HCT116 (cell line): ENCODE measurements at regions not wholly inside any gene's neighbourhood (a gene's known extent, or its start where the extent isn't known, plus 50 kb on each side); places are given as distances from the start of the nearest gene placed in this dataset.

ENCODE experiments used
- ATAC-seq: fragments of 200-7000 bp; cut with Tn5 transposase; 2 replicates; pipeline ENCODE4 v1.9.1; 2020; ENCODE audit warnings: mild to moderate bottlenecking, moderate library complexity
- BruUV-seq: library from RNA; stranded (reverse); fragments of 400-500 nt; replicated peaks from 2 replicates; lab custom pipeline; 2021; lab: Mats Ljungman, UMichigan
- CTCF ChIA-PET: fragments of 300-600 bp; sonication (Branson Sonifier 250); formaldehyde crosslinking; loops from one replicate; lab custom pipeline; 2021; ENCODE audit warnings: antibody characterized with exemption; lab: Charles Lee
- POLR2A ChIA-PET: fragments of 300-600, 350-600 bp; sonication (Branson Sonifier 250); formaldehyde crosslinking; loops from one replicate; lab custom pipeline; 2021; ENCODE audit warnings: antibody characterized with exemption; lab: Charles Lee
- RAD21 ChIA-PET, 2 experiments: fragments of 300-600 bp; sonication (Branson Sonifier 250); formaldehyde crosslinking; loops; one replicate each; lab custom pipeline; 2023; ENCODE audit warnings: low total read pairs in 2 of 2; ENCODE audit not compliant: uncharacterized antibody in 2 of 2, unreplicated experiment in 2 of 2, low non-redundant PET in 1 of 2; lab: Charles Lee
- DNase-seq: peaks from one replicate; pipeline ENCODE4 v3.0.0-alpha.2; 2010; ENCODE audit warnings: low read depth, low spot score
- H2AFZ ChIP-seq: fragments of 200-600 bp; shearing (Covaris generic), sonication (generic); 2 replicates; pipeline ENCODE4 v1.6.1; 2017; ENCODE audit warnings: low read depth, mixed run types, mixed read lengths, antibody characterized with exemption, low read length; ENCODE audit not compliant: poor library complexity, severe bottlenecking
- H3K27ac ChIP-seq: 2 replicates; pipeline ENCODE4 v1.5.1; 2012; ENCODE audit warnings: low read depth, low read length
- H3K27me3 ChIP-seq: fragments of 200-600 bp; sonication (generic); 2 replicates; pipeline ENCODE4 v1.6.1; 2016; ENCODE audit warnings: mixed run types, low read length, mixed read lengths; ENCODE audit not compliant: insufficient read depth
- H3K36me3 ChIP-seq, 2 experiments: fragments of 200-500 bp in 1 of 2; fragments of 200-600 bp in 1 of 2; sonication (Bioruptor generic) in 1 of 2; sonication (generic) in 1 of 2; 2 replicates each; pipeline versions ENCODE4 v1.5.1 to v1.6.1; 2014 to 2016; ENCODE audit warnings: low read length in 2 of 2, inconsistent platforms in 1 of 2, mixed read lengths in 1 of 2, mixed run types in 1 of 2; ENCODE audit not compliant: insufficient read depth in 2 of 2, control insufficient read depth in 1 of 2
- H3K4me1 ChIP-seq, 2 experiments: fragments of 200-600 bp in 1 of 2; sonication (generic) in 1 of 2; 2 replicates each; pipeline versions ENCODE4 v1.5.1 to v1.6.1; 2012 to 2017; ENCODE audit warnings: low read length in 2 of 2, inconsistent platforms in 1 of 2, mild to moderate bottlenecking in 1 of 2, mixed read lengths in 1 of 2, mixed run types in 1 of 2, moderate library complexity in 1 of 2; ENCODE audit not compliant: insufficient read depth in 2 of 2, control insufficient read depth in 1 of 2
- H3K4me2 ChIP-seq: fragments of 200-600 bp; sonication (generic); 2 replicates; pipeline ENCODE4 v1.6.1; 2017; ENCODE audit warnings: mixed run types, low read length, mixed read lengths
- H3K4me3 ChIP-seq, 2 experiments: fragments of 200-600 bp in 1 of 2; sonication (generic) in 1 of 2; replicated peaks in 1 of 2; 2 replicates each; pipeline ENCODE4 v1.5.1; 2011 to 2016; ENCODE audit warnings: low read length in 2 of 2, control low read depth in 1 of 2, low read depth in 1 of 2, mild to moderate bottlenecking in 1 of 2, mixed read lengths in 1 of 2, mixed run types in 1 of 2
- H3K79me2 ChIP-seq: fragments of 200-600 bp; sonication (generic); 2 replicates; pipeline ENCODE4 v1.6.1; 2017; ENCODE audit warnings: mild to moderate bottlenecking, mixed run types, low read length, moderate library complexity, mixed read lengths; ENCODE audit not compliant: insufficient read depth
- H3K9ac ChIP-seq: fragments of 200-600 bp; sonication (generic); 2 replicates; pipeline ENCODE4 v1.6.1; 2016; ENCODE audit warnings: low read length, mixed read lengths
- H3K9me2 ChIP-seq: fragments of 200-600 bp; sonication (generic), shearing (Covaris generic); 2 replicates; pipeline ENCODE4 v1.6.1; 2017; ENCODE audit warnings: mixed run types, mild to moderate bottlenecking, moderate library complexity; ENCODE audit not compliant: insufficient read depth
- H3K9me3 ChIP-seq, 2 experiments: fragments of 200-500 bp in 1 of 2; fragments of 200-600 bp in 1 of 2; sonication (Bioruptor generic) in 1 of 2; sonication (generic) in 1 of 2; 2 replicates each; pipeline ENCODE4 v1.6.1; 2014 to 2017; ENCODE audit warnings: low read length in 2 of 2, mixed read lengths in 2 of 2, inconsistent platforms in 1 of 2, low read depth in 1 of 2, mild to moderate bottlenecking in 1 of 2, mixed run types in 1 of 2, moderate library complexity in 1 of 2; ENCODE audit not compliant: control insufficient read depth in 1 of 2, insufficient read depth in 1 of 2
- H4K20me1 ChIP-seq: fragments of 200-600 bp; sonication (generic), shearing (Covaris generic); 2 replicates; pipeline ENCODE4 v1.6.1; 2017; ENCODE audit warnings: mixed run types, mild to moderate bottlenecking, moderate library complexity; ENCODE audit not compliant: insufficient read depth
- CBX3 ChIP-seq: IDR thresholded peaks from 2 replicates; pipeline ENCODE4 v1.6.1; 2012; ENCODE audit warnings: low read depth
- CEBPB ChIP-seq: IDR thresholded peaks from 2 replicates; pipeline ENCODE4 v1.6.1; 2012; ENCODE audit warnings: low read depth
- EGR1 ChIP-seq: IDR thresholded peaks from 2 replicates; pipeline ENCODE4 v1.6.1; 2012; ENCODE audit warnings: low read depth
- EZH2 ChIP-seq: fragments of 200-600 bp; sonication (generic); IDR thresholded peaks from 2 replicates; pipeline ENCODE4 v1.6.1; 2017; ENCODE audit warnings: antibody characterized with exemption, mixed run types
- EZH2phosphoT487 ChIP-seq: fragments of 200-600 bp; IDR thresholded peaks from 2 replicates; pipeline ENCODE4 v1.6.1; 2018; ENCODE audit warnings: antibody characterized with exemption, borderline replicate concordance
- JUND ChIP-seq: IDR thresholded peaks from 2 replicates; pipeline ENCODE4 v1.6.1; 2012
- POLR2A ChIP-seq: IDR thresholded peaks from 2 replicates; pipeline ENCODE4 v1.7.0; 2011; ENCODE audit warnings: borderline replicate concordance; ENCODE audit not compliant: insufficient read depth, insufficient read length; ENCODE audit errors: extremely low read depth
- POLR2AphosphoS5 ChIP-seq: IDR thresholded peaks from 2 replicates; pipeline ENCODE4 v1.6.1; 2011; ENCODE audit warnings: mild to moderate bottlenecking, low read depth, low read length, moderate library complexity
- RAD21 ChIP-seq: IDR thresholded peaks from 2 replicates; pipeline ENCODE4 v1.6.1; 2012; ENCODE audit warnings: low read depth, mild to moderate bottlenecking
- SIN3A ChIP-seq: IDR thresholded peaks from 2 replicates; pipeline ENCODE4 v1.6.1; 2012; ENCODE audit warnings: low read depth
- SP1 ChIP-seq: IDR thresholded peaks from 2 replicates; pipeline ENCODE4 v1.6.1; 2012; ENCODE audit warnings: low read depth
- TCF7L2 ChIP-seq: IDR thresholded peaks from 2 replicates; pipeline ENCODE4 v1.7.0; 2011; ENCODE audit warnings: borderline replicate concordance, inconsistent platforms; ENCODE audit not compliant: insufficient read depth, insufficient read length; ENCODE audit errors: extremely low read depth
- ZNF274 ChIP-seq: fragments of 200-500 bp; sonication (Bioruptor generic); IDR thresholded peaks from 2 replicates; pipeline ENCODE4 v1.6.1; 2014; ENCODE audit warnings: mild to moderate bottlenecking, low read depth, low read length, inconsistent platforms
- intact Hi-C: fragments of 100-400 bp; cut with micrococcal nuclease; formaldehyde crosslinking; loops from 2 replicates; pipeline ENCODE4 v1.10.0; 2022
- TF ChIP-seq, protein P1 (sequence below), 3 experiments: fragments of 200-600 bp in 1 of 3; sonication (generic) in 1 of 3; IDR thresholded peaks in 2 of 3; conservative IDR thresholded peaks in 1 of 3; 2 replicates each; pipeline ENCODE4 v1.5.1; 2012 to 2017; ENCODE audit warnings: low read depth in 2 of 3, low read length in 2 of 3, antibody characterized with exemption in 1 of 3, borderline replicate concordance in 1 of 3, control low read depth in 1 of 3, mild to moderate bottlenecking in 1 of 3, mixed read lengths in 1 of 3, mixed run types in 1 of 3, moderate library complexity in 1 of 3; ENCODE audit not compliant: insufficient read depth in 1 of 3

DNA sequence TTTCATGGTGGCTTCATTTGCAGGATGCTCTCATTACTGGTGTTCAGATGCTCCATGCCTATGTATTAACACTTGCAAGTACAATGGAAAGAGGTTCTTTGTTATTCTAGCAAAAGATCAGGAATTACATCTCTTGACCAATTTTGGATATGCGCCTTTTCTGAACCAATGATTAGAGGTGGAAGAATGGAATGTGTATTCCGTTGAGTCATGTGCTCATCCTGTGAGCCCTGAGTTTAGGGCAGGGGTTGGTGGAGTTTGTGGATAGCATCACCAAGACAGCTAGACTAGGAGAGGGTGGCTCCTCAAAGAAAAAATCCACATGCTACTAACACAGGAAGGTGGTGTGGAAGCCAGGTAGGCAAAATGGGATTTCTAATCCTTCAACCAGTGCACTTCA is 80.7 kb upstream of the SLC25A26 start:
- intact Hi-C loops: no loop called here
- Histone ChIP-seq H4K20me1 (no peaks in the 10 kb centered on the region), H2AFZ (no peak overlapping the region), H3K27me3 (no peaks in the 10 kb centered on the region), H3K36me3 (no peaks in the 10 kb centered on the region)
- BruUV-seq: no TSS peak
- POLR2A ChIA-PET: no interaction called here
- DNase-seq: no peak
- TF ChIP-seq POLR2AphosphoS5 (no peak), RAD21 (no peak), CEBPB (no peak), ZNF274 (no peak), EGR1 (no peak), JUND (no peak), EZH2 (no peak), TCF7L2 (no peak), EZH2phosphoT487 (no peak)
- TF ChIP-seq, all 23 proteins: peak for 0
- Histone ChIP-seq H3K9ac (no peak overlapping the region), H3K27ac (no peak overlapping the region), H3K4me1 (peaks cover 5 to 12% of the 10 kb centered on the region in 2 experiments; a peak in 1 of 4 replicates), H3K9me3 (no peaks in the 10 kb centered on the region), H3K9me2 (no peaks in the 10 kb centered on the region), H3K4me2 (no peak overlapping the region), H3K79me2 (no peaks in the 10 kb centered on the region), H3K4me3 (no peak overlapping the region)
- ChIA-PET RAD21 (no interaction called here), CTCF (no interaction called here)
- ATAC-seq: no peak

DNA sequence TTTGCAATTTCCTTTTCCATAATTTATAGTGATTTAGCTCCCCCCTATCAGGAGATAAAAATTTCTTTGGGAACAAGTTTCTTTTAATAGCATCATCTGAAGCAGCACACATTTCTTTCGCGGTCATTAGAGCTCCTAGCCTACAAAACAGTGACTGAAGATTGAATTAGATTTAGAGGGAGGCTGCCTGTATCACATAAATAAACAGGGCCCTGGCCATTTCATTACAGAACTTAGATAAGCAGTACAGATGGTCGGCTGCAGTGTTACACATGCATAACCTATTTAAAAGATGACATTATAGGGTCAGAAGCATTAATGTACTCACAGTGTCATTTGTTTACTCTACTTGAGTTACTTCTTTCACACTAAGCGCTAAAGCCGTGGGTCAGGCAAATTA is 81.4 kb upstream of the SLC25A26 start:
- RAD21 ChIA-PET: interaction anchor here in 1 of 2 experiments (0.6 kb wide), 1 partner anchor 14 kb away, joined by 4 read pairs; no protein-coding TSS in a partner anchor
- H3K36me3 ChIP-seq: no peaks in the 10 kb centered on the region
- intact Hi-C loops: loop anchor here (10.0 kb wide), 1 partner anchor 225 kb away; no protein-coding TSS in a partner anchor
- CTCF ChIA-PET: interaction anchor here (0.8 to 1.7 kb wide), 2 partner anchors 11 to 24 kb away, joined by 3 to 4 read pairs; no protein-coding TSS in a partner anchor
- no peak overlapping the region for H2AFZ ChIP-seq
- ATAC-seq (no peak), DNase-seq (no peak)
- H3K4me2 ChIP-seq: no peak overlapping the region
- no peaks in the 10 kb centered on the region for H3K9me3 ChIP-seq
- H3K27me3 ChIP-seq: no peaks in the 10 kb centered on the region
- BruUV-seq: no TSS peak
- H3K9me2 ChIP-seq: no peaks in the 10 kb centered on the region
- H3K9ac ChIP-seq: no peak overlapping the region
- H3K4me1 ChIP-seq: peaks cover 0 to 12% of the 10 kb centered on the region in 2 experiments; a peak in 1 of 4 replicates
- TF ChIP-seq EZH2phosphoT487 (no peak), CEBPB (no peak), RAD21 (no peak), SIN3A (no peak), SP1 (no peak), POLR2A (no peak), ZNF274 (no peak), JUND (no peak), CBX3 (no peak)
- TF ChIP-seq, protein P1, sequence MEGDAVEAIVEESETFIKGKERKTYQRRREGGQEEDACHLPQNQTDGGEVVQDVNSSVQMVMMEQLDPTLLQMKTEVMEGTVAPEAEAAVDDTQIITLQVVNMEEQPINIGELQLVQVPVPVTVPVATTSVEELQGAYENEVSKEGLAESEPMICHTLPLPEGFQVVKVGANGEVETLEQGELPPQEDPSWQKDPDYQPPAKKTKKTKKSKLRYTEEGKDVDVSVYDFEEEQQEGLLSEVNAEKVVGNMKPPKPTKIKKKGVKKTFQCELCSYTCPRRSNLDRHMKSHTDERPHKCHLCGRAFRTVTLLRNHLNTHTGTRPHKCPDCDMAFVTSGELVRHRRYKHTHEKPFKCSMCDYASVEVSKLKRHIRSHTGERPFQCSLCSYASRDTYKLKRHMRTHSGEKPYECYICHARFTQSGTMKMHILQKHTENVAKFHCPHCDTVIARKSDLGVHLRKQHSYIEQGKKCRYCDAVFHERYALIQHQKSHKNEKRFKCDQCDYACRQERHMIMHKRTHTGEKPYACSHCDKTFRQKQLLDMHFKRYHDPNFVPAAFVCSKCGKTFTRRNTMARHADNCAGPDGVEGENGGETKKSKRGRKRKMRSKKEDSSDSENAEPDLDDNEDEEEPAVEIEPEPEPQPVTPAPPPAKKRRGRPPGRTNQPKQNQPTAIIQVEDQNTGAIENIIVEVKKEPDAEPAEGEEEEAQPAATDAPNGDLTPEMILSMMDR (IDR thresholded peaks at IDR 0.05 in 2 of 3, conservative IDR thresholded peaks at IDR 0.05 in 1 of 3; ENCODE audit: borderline replicate concordance in 1 of 3, insufficient read depth in 1 of 3, low read depth in 2 of 3, low read length in 2 of 3): no peak
- H4K20me1 ChIP-seq: no peaks in the 10 kb centered on the region
- no peak overlapping the region for H3K27ac ChIP-seq
- H3K4me3 ChIP-seq: no peak overlapping the region
- POLR2A ChIA-PET: no interaction called here
- no peaks in the 10 kb centered on the region for H3K79me2 ChIP-seq
